ENCODE measurements at regions not wholly inside any gene's neighbourhood (a gene's known extent, or its start where the extent isn't known, plus 50 kb on each side); places are given as distances from the start of the nearest gene placed in this dataset.

- TF ChIP-seq CTCF (IDR thresholded peaks at IDR 0.05): no peak
- no peak for TF ChIP-seq EZH2 (IDR thresholded peaks at IDR 0.05)
These were observed 503.4 kb downstream of the TTLL7 start for GRCh38 chr1:83495560-83495959.
